D341Med (cell line): ENCODE measurements at regions not wholly inside any gene's neighbourhood (a gene's known extent, or its start where the extent isn't known, plus 50 kb on each side); places are given as distances from the start of the nearest gene placed in this dataset.

Experiments used
- DNase-seq: peaks from one replicate; pipeline ENCODE4 v3.0.0; 2012; ENCODE audit warnings: low spot score

DNA sequence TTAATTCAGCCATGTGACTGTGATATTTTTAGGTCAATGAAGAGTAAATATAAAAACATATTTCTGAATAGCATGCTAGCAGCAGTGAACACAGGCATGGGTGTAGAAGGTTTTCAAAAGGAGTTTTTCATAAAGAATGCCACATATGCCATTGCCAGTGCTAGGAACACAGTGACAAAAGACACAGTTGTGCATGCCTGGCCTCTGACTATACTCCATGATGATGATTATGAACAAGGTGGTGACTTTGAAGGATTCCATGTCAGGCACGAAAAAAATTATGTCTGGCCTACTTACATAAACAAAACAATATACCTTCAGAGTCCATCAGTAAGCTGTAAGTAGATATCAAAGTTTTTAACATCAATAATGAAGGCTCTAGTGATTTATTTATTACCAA is 438.7 kb downstream of the TLE1 start:
- DNase-seq: no peak

DNA sequence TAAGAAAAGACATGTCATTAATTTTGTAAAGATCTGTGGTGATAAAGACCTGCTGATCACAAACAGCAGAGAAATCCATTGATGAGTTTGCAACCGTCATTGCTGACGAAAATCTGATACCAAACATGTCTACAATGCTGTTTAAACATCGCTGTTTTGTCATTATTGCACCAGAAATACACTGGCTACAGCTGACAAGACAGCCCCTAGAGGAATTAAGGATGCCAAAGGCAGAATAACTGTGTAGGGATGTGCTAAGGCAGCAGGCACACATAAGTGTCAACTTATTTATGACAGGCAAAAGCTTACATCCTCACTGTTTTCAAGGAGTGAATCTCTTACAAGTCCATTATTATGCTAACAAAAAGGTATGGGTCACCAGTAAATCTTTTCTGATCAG is 439.3 kb downstream of the TLE1 start:
- DNase-seq: no peak

DNA sequence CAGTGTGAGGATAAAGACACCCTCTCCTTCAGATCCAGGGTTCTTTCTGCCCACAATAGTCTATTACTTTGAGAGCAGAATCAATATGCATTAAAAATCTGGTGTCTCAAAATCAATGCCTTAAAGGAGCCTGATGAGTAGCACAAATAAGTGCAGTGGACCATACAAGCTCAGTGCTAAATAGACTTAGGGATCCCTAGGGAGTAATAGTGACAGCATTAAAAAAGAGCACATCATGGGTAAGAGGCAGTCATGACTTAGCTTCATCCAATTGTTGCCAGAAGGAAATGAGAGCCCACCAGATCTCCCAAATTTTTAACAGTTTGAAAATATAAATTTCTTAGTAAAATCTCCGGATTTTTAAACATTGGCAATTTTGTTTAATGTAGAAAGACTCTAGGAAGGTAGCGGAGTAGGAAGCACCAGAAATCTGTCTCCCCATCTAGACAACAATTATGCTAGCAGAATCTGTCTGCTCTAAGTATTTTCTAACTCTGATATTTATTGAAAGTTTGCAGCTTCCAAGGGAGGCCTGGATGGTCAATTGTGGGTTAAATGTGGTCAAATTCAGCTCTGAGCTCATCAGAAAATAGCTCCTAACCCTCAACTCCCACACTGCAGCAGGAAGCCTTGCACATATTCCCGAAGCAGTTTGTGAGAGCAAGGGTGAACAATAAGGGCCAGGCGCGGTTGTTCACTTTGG is 443.9 kb downstream of the TLE1 start:
- no peak for DNase-seq

- no peak for DNase-seq
Measured at GRCh38 chr9:81244631-81245030, 444.7 kb downstream of the TLE1 start.

DNA sequence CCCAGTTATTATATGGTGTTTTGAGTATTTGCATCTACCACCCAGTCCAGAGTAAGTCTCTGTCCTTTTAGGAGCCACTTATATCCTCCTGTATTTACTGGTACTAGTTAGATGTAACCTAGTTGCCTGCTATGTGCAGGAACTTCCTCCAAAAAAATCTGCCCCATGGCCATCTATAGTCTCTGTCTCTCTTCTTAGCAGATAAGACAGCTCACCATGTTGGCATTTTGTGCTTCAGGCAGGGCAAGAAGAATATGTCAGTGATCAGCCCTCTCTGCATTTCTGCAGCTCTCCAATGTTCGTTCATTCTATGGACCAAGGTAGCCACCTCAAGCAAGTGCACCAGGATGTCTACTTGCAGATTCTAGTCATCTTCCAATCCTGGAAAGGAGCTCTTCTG is 446.5 kb downstream of the TLE1 start:
- DNase-seq: no peak

- DNase-seq: no peak
Measured at GRCh38 chr9:81239388-81239787, 450.0 kb downstream of the TLE1 start.

GRCh38 chr9:81237565-81238231 is 451.6 kb downstream of the TLE1 start:
- DNase-seq: no peak

- DNase-seq: no peak
Measured at GRCh38 chr9:81234924-81235610, 454.3 kb downstream of the TLE1 start.

DNA sequence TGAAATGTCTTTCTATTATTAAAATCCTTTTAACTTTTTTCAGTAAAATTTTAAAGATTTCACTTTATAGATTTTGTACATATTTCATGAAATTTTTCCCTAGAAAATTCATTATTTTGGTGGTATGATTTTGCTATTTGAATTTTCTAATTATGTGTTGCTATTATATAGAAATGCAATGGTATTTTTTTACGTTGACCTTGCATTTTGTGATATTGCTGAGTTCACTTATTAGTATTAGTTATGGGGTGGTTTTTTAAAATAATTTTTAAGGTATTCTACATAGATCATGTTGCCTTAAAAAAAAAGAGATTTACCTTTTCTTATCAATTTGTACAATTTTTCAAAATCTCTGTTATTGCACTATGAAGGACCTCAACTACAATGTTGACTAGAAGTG is 458.3 kb downstream of the TLE1 start:
- DNase-seq: no peak

DNA sequence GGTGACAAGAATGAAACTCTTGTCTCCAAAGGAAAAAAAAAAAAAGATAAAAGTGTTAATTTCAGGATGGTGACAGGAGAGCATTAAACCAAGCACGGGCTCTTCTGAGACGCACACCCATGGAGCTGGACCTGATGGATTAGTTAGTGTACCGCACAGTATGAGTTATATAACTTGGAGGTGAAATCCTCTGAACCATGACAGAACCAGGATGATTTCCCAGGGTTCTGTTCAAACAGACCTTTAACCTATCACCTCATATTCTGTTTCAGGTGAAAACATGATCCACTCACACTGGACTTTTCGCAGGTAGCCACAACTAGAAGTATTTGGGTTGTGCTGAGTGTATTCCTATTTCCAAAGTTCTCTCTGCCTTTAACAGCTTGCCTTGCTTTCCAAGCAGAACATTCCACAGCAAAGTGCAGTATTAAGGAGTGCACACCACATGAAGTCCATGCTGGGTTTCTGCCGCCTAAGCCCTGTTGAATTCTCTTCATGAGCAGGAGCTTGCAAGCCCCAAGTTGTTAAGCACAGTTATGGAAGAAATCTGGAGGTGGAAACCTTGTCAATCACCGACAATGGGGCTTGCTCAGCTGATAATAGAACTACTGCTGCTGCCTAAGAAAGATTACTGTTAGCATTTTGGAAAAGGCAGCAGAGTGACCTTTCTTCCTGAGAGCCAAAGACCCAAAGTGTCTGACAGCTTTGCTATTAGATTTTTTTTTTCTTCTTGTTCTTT is 461.7 kb downstream of the TLE1 start:
- no peak for DNase-seq

DNA sequence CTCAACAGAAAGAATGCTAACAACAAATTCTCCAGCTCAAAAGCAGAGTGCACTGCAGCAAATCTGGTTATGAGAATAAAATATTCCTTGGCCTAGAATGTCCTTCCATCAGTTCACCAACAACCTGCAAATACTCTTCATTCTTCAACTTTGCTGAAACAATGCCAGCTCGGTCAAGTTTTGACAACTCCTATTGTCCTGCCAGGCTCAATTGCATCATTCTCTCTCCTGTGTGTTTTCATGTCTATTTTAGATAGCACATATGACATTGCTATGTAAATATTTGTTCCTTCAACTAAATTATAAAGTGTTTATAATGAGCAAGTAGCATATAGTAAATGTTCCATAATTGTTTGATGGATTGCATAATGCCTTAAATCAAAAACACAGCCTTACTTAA is 463.8 kb downstream of the TLE1 start:
- no peak for DNase-seq

DNA sequence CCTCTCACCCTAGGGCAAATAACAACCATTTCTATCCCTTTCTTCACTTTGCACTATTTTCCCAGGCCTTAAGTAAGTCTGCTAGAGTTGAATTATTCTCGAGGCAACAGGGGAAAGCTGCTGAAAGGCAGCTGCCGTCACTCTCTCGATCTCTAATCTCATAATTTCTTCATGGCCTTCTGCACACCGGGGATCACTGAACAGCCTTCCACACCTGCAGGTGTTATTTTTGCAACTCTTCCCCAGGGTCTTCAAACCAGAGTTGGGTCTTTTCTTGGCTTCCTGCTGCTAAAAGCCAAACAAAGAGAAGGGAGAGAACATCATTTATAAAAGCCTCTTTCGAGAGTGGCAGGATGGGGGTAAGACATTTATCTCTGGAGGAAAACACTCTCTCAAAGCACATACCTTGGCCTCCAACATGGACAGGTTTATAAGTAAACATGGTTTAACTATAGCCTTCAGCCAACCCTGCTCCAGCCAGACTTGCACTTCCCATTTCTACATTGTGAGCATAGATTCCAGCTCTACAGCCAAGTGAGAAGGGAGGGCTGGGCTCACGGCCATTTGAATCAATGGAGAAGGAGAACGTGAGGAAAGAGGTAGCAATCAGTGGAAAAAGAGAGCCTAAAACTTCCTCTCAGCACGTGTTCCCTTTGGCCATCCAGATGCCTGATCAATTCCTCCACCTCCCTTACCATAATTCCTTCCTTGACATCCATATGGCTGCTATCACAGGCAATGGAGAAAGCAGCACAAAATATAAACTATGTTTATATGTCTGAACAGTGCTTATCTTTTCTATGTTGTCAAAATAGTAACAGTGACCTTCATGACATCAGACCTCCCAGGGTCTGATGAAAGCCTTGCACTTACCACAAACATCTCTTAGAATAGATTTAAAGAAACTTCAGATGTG is 464.9 kb downstream of the TLE1 start:
- DNase-seq: no peak

GRCh38 chr9:81214975-81215374 is 474.4 kb downstream of the TLE1 start:
- no peak for DNase-seq

DNA sequence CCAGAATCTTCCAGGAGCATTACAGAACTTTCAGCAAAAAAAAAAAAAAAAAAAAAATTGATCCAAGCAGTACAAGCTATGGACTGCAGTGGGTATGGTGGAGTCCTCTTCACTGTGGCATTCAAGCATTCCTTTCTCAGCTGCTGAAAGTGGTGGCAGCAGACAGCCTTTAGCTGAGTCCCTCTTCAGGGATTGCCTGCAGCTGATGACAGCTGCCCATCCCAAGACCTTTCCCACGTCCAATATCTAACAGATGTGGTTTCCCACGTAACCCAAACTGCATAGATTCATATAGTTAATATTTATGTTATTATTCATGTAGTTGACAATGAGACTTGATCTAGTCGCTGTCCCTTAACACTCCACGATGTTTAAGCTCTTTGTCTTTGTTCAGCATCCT is 475.9 kb downstream of the TLE1 start:
- DNase-seq: no peak

DNA sequence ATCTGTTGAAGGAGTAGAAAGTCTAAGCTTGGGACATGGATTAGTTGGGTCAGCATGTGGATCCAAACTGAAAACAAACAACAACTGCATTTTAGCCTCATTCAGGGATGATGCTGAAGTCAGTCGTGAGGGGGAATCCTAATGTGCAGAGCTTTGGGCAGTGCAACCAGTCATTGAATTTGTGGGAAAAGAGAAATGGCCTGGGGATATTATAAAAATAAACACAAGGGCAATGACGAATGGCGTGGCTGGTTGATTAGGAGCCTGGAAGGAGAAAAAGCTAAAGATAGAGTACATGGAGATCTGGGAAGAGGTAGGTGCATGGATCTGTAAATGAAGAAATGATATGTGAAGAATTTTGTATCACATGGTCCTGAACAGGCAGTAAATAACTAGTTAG is 477.6 kb downstream of the TLE1 start:
- no peak for DNase-seq

DNA sequence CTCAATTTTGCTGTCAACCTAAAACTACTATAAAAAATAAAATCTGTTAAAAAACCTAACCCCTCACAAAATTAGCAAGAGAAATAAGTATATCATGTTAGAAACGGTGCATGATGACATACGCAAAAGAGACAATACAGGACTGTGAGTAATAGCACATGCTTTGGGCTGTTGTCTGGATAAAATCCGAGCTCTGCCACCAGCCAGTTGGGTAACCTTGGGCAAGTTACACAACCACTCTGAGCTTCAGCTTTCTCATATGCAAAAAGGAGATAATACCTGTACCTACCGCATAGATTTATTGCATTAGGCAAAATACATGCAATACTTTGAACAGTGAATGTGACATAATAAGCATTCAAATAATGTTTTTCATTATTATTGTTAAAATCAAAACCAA is 481.7 kb downstream of the TLE1 start:
- DNase-seq: no peak

GRCh38 chr9:81202292-81202691 is 487.1 kb downstream of the TLE1 start:
- no peak for DNase-seq

DNA sequence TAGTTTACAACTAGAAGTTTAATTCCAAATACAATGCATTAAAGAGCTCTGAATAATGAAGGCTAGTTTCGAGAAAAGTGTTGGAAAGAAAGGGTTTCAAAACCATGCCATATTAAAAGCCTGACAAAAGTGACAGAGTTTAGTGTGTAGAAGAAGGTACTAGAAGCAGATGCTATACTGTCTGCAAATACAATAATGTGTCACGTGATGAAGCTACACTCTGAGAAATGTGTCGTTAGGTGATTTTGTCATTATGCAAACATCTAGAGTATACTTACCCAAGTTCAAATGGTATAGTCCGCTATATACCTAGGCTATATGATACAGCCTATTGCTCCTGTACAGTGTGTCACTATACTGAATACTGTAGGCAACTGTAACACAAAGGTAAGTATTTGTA is 494.1 kb downstream of the TLE1 start:
- DNase-seq: no peak

- DNase-seq: no peak
Measured at GRCh38 chr9:81193362-81194339, 495.7 kb downstream of the TLE1 start.

- no peak for DNase-seq
Measured at GRCh38 chr9:81191222-81191621, 498.1 kb downstream of the TLE1 start.
